T-helper 9 cell (primary cell): ENCODE measurements at regions not wholly inside any gene's neighbourhood (a gene's known extent, or its start where the extent isn't known, plus 50 kb on each side); places are given as distances from the start of the nearest gene placed in this dataset.

ENCODE experiments used
- DNase-seq: peaks from one replicate; pipeline ENCODE4 v3.0.0-alpha.2; 2020

DNA sequence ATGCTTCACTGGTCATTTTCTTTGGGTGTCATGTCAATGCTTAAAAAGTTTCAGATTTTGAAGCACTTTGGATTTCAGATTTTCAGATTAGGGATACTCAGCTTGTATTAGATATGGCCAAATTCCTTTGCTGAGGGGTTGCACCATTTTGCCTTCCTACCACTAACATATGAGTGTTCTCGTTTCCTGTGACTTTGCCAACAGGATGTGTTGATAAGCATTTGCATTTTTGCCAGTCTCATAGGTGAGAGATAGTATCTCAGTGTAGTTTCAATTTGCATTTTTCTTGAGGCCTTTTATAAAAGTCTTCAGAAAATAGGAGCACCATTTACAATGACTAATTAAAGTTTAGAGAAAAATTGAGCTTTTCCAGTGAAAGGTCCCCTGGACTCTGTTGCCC lies 71.6 kb upstream of the CLCN4 start:
- no peak for DNase-seq

DNA sequence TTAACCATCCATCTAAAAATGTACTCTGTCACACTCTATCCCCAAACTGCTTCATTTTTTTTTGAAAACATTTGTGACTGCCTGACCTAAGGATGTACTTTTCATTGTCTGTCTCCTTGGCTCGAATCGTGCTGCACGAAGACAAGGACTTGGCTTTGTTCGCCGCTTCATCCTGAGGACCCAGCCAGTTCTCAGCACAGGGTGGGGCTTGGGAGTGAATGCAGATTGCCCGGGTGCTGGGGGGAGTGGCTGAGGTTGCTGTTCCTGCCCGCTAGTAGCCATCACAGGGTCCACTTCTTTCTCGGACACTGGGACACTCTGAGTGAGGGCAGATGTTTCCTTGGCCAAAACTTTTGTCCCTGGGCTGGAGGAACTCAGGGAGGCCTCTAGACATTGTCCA lies 70.1 kb upstream of the CLCN4 start:
- no peak for DNase-seq

DNA sequence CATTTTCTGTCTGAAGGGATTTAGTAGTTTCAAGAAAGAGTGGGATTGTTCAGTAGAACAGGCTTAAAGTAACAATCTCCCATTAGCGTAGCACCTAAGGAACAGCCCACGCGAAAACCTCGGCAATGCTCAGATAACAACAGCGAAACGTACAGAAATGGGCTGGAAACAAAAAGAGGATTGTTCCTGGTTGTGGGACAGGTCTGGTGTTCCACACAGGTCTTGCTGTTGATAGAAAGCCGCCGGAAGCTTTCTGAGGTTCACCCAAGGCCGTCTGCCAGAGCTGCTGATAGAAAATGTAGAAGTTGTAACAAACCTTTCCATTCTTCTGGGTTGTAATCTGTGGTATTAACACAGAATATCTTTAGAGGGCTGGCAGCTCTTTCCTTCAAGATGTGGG lies 69.4 kb upstream of the CLCN4 start:
- no peak for DNase-seq

DNA sequence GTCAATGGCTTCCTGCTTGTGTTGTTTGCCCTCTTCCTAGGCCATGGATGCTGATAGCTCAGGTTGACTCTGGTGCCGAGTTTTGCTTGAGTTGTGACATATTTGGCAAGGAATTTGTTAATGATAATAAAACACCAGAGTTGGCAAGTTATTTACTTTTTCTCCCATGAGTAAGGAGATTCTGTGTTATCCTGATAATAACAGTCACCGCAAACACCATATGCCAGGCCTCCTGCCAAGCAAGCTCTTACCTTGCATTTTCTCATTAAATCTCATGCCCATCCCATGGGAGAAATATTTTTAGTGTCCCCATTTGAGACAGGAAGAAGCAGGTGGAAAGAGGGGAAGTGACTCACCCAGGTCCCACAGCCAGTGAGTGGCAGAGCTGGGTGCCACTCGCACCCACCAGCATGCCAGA lies 67.4 kb upstream of the CLCN4 start:
- no peak for DNase-seq

DNA sequence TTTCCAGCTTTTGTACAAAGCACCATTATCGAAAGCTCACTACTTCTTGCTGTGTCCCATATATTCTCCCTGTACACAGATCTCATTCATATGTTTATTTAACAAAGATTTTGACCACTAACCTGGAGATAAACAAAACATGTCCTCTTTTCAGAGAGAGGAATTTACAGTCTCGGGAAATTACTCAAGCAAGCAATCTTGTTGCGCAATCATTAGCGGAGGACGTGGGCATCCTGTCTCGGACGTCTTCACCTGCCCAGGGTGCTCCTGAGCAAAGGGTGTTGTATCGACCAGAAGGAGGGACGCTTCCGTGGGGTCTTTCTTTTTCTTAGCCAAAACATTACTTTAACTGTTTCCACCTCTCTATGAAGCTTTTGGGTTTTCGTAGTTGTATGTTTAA lies 66.5 kb upstream of the CLCN4 start:
- DNase-seq = no peak

DNA sequence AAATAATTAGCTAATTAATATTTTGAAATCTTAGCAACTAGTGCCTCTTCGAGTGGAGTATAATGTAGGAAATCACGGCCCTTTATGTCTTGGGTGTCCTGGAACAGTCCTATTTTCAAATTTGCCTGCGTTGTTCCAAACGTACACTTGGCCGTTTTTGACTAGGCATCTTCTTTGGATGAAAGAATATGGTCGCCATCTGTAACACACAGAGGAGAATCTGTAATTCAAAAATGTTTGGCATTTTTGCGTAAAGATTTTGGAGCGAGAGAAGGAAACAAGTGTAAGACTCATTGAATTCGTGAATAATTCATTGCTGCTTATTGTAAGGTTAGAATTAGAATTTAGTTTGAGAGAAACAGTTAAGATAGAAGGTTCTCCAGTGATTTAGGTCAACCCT lies 61.5 kb upstream of the CLCN4 start:
- DNase-seq = no peak

DNA sequence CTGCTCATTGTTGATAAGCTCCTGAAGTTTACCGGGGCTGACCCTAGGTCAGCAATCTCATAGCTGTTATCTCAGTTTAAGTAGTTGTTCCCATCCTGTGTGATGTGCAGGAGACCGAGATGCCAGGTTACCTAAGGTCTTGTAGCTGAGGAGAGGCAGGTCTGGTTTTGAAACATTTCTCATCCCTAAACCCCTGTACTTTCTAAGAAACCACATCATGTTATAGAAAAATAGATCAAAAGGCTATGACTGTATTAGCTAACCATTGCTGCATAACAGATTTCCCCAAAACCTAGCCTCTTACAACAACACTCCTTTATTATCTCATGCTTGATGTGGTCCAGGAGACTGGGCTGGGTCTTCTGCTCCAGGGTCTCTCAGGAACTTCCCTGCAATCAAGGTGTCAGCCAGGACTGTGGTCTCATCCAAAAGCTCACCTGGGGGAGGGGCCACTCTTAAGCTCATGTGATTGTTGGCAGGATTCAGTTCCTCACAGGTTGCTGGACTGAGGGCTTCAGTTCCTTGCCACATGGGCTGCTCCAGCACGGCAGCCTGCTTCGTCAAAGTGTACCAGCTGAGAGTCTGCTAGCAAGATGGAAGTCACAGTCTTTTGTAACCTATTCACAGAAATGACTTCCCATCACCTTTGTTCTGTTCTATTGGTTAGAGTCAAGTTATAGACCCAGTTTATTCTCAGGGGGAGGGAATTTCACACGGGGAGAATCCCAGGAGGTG lies 60.9 kb upstream of the CLCN4 start:
- DNase-seq = no peak

DNA sequence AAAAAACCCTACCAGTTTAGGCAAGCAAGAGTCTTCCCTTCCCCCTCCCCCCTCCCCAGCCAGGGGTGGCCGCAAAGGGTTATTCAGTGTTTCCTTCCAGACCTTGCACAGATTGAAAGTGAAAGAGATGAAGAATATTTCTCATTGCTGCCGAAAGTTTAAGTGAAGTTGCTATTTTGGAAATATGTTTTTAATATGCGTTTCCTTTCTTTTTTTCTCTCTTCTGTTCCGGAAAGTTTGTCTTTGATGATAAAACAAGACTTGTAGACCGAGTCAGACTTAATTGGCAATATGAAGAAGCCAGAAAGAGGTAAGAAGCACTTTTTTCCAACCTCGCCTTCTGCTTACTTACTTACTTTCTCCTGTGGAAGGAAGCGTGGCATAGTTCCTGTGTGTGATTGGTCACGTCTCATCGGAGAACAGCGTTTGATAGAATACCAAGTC lies 58.5 kb upstream of the CLCN4 start:
- DNase-seq = peak; percentile 21

DNA sequence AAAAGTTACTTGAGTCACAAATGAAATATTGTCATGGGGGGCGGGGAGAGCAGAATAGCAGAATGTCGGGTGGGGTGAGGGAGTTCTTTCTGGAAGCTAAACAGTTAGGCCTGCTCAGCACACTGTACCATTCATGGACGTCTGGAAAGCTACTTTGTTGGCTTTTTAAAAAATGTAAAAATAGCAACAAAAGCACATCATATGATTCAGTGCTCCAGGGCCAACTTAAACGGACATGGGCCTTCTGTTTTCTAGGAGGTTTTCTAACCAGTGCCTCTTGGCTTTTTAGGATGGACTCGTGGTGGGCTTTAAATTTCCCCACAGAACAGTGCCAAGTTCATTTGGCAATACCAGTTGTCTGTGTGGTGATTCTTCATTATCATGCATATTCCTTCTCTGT lies 57.4 kb upstream of the CLCN4 start:
- no peak for DNase-seq

DNA sequence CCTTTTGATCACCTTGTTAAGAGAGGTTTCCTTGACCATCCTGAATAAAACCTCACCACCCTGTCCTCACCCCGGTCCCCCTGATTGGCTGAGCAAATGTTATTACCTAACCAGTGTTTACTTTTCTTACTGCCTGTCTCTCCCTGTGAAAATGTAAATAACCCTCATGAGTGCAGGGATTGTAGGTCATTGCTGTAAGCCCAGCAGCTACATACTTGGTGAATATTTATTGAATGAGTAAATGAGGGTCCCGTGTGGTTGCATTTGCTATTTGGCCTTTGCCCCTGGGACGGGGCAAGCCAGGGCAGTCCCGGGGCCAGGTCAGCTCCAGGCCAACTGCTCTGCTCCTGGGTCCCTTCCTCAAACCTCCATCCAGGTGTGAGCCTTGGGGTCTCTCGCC lies 55.5 kb upstream of the CLCN4 start:
- no peak for DNase-seq

DNA sequence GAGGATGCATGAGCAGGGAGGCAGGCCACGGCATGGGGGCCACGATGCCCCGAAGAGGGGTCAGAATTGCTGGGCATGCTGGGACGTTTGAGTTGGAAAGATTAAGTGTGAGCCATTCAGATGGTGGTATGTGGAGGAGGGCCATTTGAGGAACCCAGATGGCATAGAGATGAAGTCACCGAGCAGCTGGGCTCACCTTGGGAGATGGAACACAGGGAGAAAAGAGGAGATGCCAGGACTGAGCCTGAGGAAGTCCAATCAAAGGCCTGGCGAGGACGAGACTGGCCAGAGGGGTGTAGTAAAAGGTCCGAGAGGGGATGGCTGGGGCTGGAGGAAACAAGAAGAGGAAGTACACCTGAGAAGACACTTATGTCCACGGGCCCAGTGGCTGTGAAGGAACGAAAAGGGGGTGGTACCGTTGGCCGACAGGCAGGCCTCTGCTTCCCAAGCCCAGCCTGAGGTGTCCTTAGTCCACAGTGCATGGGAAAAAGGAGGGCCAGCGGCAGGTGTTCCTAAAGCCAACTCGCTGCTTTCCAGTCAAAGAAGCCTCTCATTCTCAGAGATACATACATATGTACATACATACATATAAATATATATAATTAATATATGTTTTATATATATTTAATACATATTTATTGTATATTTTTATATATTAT lies 54.6 kb upstream of the CLCN4 start:
- no peak for DNase-seq

DNA sequence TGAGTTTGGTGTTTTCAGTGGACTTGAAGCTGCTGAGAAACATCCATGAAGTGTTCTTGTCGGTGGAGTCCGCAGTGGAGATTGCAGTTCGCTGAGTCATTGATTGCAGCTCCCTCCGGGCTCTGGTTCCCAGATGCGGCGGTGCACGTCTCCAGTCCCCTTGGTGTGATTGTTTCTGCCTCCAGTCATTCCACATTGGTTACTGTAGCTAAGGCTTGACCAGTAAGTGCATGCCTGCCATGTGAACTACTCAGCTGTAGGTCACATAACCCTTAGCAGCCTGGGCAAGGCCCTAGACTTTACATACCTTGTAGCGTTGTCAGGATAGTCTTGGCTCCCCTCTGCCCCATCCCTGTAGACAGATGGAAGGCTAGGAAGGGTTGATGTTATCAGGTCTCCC lies 53.8 kb upstream of the CLCN4 start:
- DNase-seq = no peak

DNA sequence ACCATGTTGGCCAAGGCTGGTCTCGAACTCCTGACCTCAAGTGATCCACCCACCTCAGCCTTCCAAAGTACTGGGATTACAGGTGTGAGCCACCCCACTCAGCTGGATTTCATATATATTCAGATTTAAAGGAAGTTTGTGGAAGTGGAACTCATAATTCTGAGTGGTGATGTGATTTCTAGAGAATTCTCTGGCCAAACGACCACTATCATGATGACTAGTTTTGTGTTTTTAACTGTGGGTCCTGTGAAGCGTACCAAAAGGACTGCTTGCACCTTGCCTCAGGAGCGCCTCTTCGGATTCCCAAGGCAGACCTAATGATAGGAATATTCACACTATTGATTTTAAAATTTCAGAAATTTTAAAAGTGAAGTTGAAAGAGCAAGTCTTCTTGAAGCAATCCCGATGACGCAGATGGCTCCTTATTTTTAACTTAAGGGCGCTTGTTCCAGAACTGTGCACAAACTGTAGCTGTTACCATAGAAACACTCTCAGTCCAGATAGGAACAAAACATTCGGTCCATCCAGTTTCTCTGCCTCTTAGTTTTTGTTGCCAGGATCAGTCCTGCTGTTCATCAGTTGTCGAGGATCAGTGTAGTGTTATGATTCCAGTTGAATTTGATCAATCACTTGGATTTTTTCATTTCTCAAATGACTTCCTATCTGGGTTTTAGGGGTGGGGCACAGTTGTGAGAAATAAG lies 51.7 kb upstream of the CLCN4 start:
- no peak for DNase-seq

DNA sequence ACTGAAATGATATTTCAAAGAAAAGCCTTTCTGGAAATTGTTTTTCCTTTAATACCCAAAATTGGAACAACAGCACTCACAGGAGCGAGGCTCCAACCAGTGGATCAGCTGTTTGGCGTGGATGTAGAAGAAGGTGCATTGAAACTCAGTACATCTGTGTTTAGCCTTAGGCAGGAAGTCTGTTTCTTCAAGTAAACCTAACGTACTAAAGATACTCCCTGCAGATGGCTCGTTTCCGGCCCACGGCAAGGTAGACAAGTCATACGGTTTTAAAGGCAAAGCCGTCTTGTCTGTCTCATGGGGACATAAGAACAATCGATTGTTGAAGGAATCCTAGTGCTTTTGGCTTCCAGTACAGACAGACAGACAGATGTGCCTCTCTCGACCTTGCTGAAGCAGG lies 50.0 kb upstream of the CLCN4 start:
- peak; percentile 34 for DNase-seq
